Kidney (tissue), 13 donors: ENCODE measurements at regions not wholly inside any gene's neighbourhood (a gene's known extent, or its start where the extent isn't known, plus 50 kb on each side); places are given as distances from the start of the nearest gene placed in this dataset.

Experiments used
- DNase-seq, 5 donors: peaks; one replicate each; pipeline ENCODE4 v3.0.0-alpha.2; 2013 to 2020
- FAIRE-seq: peaks from 2 replicates; lab custom pipeline; 2012; peaks lifted over from hg19 to GRCh38; lab: Jason Lieb, UNC
- H3K27ac ChIP-seq, 2 donors: one replicate each; pipeline ENCODE4 v1.7.0; 2013; ENCODE audit warnings: low read depth in 2 of 2, low read length in 2 of 2, inconsistent platforms in 1 of 2
- H3K27me3 ChIP-seq: one replicate; pipeline ENCODE4 v1.7.1; 2013; ENCODE audit warnings: low read length, inconsistent platforms; ENCODE audit not compliant: control insufficient read depth, insufficient read depth
- H3K36me3 ChIP-seq, 3 donors: one replicate each; pipeline versions ENCODE4 v1.7.0 to v1.7.1; 2013; ENCODE audit warnings: low read length in 3 of 3, control low read depth in 1 of 3, inconsistent platforms in 1 of 3; ENCODE audit not compliant: insufficient read depth in 3 of 3, control insufficient read depth in 2 of 3
- H3K4me1 ChIP-seq, 3 donors: one replicate each; pipeline versions ENCODE4 v1.7.0 to v1.7.1; 2013; ENCODE audit warnings: low read length in 3 of 3, inconsistent platforms in 1 of 3, low read depth in 1 of 3; ENCODE audit not compliant: control insufficient read depth in 2 of 3, insufficient read depth in 2 of 3
- H3K4me3 ChIP-seq, 3 donors: one replicate each; pipeline versions ENCODE4 v1.7.0 to v1.8.1; 2013; ENCODE audit warnings: low read length in 3 of 3, control low read depth in 1 of 3, inconsistent platforms in 1 of 3
- H3K9ac ChIP-seq, 3 donors: one replicate each; pipeline versions ENCODE4 v1.7.0 to v1.7.1; 2013; ENCODE audit warnings: low read length in 3 of 3, control low read depth in 1 of 3, inconsistent platforms in 1 of 3
- H3K9me3 ChIP-seq, 3 donors: one replicate each; pipeline versions ENCODE4 v1.7.0 to v1.7.1; 2013; ENCODE audit warnings: low read length in 3 of 3, control low read depth in 1 of 3, inconsistent platforms in 1 of 3; ENCODE audit not compliant: control insufficient read depth in 2 of 3, insufficient read depth in 1 of 3
- CTCF ChIP-seq: IDR thresholded peaks from 3 replicates; pipeline ENCODE4 v1.5.1; 2012; ENCODE audit warnings: mild to moderate bottlenecking, moderate library complexity, borderline replicate concordance; ENCODE audit not compliant: insufficient read depth; ENCODE audit errors: extremely low read depth
- intact Hi-C: fragments of 100-400 bp; cut with DNase I; formaldehyde crosslinking; loops from one replicate; pipeline ENCODE4 v1.11.1; 2022
- donor health status: control.
- donor health status: control.
- donor health status: control.
- donor health status: control.
- donor health status: control.
- donor health status: DM: yes; HTN: yes; CAD: no.
- donor health status: Normal renal cell carcinoma (clear cell type).

DNA sequence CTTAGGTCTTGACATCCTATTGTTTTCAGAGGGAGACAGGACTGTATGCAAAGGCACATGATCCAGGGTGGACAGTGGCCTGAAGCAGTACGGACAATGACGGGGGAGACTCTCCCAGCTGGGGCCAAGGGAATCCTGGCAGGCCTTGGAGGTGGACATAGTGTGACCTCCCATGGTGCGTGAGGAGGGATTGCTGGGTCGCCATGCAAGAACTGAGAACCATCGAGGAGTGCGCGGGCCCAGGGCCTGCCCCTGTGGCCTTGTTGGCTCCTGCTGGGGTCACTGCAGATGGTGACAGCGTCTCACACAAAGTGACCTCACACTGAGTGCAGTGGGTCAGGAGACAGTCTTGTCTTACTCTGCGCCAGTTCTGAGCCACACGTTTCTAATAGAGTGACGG lies 192.4 kb downstream of the GADD45G start:
- no peak overlapping the region for H3K9ac ChIP-seq
- no peaks in the 10 kb centered on the region for H3K4me1 ChIP-seq
- no peak overlapping the region for H3K4me3 ChIP-seq
- no peak for TF ChIP-seq CTCF
- H3K27ac ChIP-seq = no peak overlapping the region
- intact Hi-C loops = no loop called here
- no peaks in the 10 kb centered on the region for H3K36me3 ChIP-seq
- DNase-seq (no peak), FAIRE-seq (no peak)
- H3K9me3 ChIP-seq = no peaks in the 10 kb centered on the region
- no peaks in the 10 kb centered on the region for H3K27me3 ChIP-seq

- Histone ChIP-seq H3K36me3 (no peaks in the 10 kb centered on the region), H3K4me1 (no peaks in the 10 kb centered on the region), H3K27me3 (no peaks in the 10 kb centered on the region), H3K9ac (no peak overlapping the region), H3K27ac (no peak overlapping the region), H3K9me3 (no peaks in the 10 kb centered on the region), H3K4me3 (no peak overlapping the region)
- no peak for TF ChIP-seq CTCF
- FAIRE-seq (no peak), DNase-seq (peak in 3 of 5 donors; percentile 33 to 53 (median 34))
- intact Hi-C loops = no loop called here
Measured at GRCh38 chr9:89797937-89798455, 193.2 kb downstream of the GADD45G start.

DNA sequence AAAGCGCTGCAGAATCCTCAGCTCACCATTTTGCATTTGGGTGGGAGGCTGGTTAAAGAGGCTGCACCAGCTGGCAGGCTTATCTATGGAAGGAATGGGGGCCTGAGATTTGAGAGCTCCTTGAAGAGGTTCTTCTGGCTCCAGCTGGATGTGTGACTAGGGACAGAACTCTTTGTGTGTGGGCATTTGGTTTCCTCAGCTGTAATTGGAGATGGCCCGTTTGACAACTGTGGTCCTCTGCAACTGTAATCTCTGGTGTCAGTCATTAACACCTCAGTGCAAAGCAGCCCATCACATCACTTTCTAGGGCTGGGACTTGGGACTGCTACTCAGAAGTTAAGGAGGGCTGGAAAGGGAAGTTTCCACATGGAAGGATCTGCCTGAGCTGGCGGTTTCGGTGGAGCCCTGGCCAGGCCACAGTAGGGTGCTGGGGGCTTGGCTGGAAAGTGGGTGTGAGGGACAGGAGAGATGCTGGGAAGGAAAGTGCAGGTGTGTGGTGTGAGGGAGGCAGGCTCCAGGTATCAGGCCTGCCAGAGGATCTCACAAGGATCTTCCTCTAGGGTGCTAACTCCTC lies 193.8 kb downstream of the GADD45G start:
- DNase-seq = peak in 2 of 5 donors; percentile 41 to 64
- no peaks in the 10 kb centered on the region for H3K4me1 ChIP-seq
- H3K9ac ChIP-seq = no peak overlapping the region
- intact Hi-C loops = no loop called here
- no peak for FAIRE-seq
- no peak overlapping the region for H3K4me3 ChIP-seq
- TF ChIP-seq CTCF = no peak
- no peaks in the 10 kb centered on the region for H3K36me3 ChIP-seq
- H3K27ac ChIP-seq = no peak overlapping the region
- H3K9me3 ChIP-seq = no peaks in the 10 kb centered on the region
- H3K27me3 ChIP-seq = no peaks in the 10 kb centered on the region

- Histone ChIP-seq H3K9me3 (no peaks in the 10 kb centered on the region), H3K27ac (no peak overlapping the region), H3K4me1 (no peaks in the 10 kb centered on the region), H3K4me3 (no peak overlapping the region), H3K36me3 (no peaks in the 10 kb centered on the region), H3K9ac (no peak overlapping the region), H3K27me3 (no peaks in the 10 kb centered on the region)
- no peak for TF ChIP-seq CTCF
- DNase-seq (no peak), FAIRE-seq (no peak)
- intact Hi-C loops = no loop called here
Measured at GRCh38 chr9:89799221-89799620, 194.4 kb downstream of the GADD45G start.
